Keratinocyte (primary cell): ENCODE measurements at regions not wholly inside any gene's neighbourhood (a gene's known extent, or its start where the extent isn't known, plus 50 kb on each side); places are given as distances from the start of the nearest gene placed in this dataset.

Source experiments
- DNase-seq: peaks from one replicate; pipeline ENCODE4 v3.0.0-alpha.2; 2011; ENCODE audit warnings: low read depth, missing footprints, low spot score
- FAIRE-seq: peaks from 2 replicates; lab custom pipeline; 2011; peaks lifted over from hg19 to GRCh38; lab: Jason Lieb, UNC
- H2AFZ ChIP-seq: 2 replicates; pipeline ENCODE4 v1.6.0; 2012; ENCODE audit warnings: low read length, control low read depth, inconsistent platforms; ENCODE audit not compliant: control insufficient read depth
- H3K27ac ChIP-seq: 2 replicates; pipeline ENCODE4 v1.5.1; 2011; ENCODE audit warnings: low read length; ENCODE audit not compliant: control insufficient read depth, insufficient read depth
- H3K27me3 ChIP-seq: 3 replicates; pipeline ENCODE4 v1.6.0; 2011; ENCODE audit warnings: low read length; ENCODE audit not compliant: control insufficient read depth, insufficient read depth; ENCODE audit errors: extremely low read depth
- H3K36me3 ChIP-seq, 2 experiments: 2 replicates in 1 of 2; 3 replicates in 1 of 2; pipeline ENCODE4 v1.5.1; 2011; ENCODE audit warnings: low read length in 2 of 2, mild to moderate bottlenecking in 1 of 2; ENCODE audit not compliant: control insufficient read depth in 2 of 2, insufficient read depth in 2 of 2; ENCODE audit errors: extremely low read depth in 1 of 2
- H3K4me1 ChIP-seq: 3 replicates; pipeline ENCODE4 v1.5.1; 2011; ENCODE audit warnings: low read length; ENCODE audit not compliant: control insufficient read depth, insufficient read depth; ENCODE audit errors: extremely low read depth
- H3K4me2 ChIP-seq: 3 replicates; pipeline ENCODE4 v1.6.0; 2011; ENCODE audit warnings: low read depth, low read length; ENCODE audit not compliant: control insufficient read depth, insufficient read depth; ENCODE audit errors: extremely low read depth
- H3K4me3 ChIP-seq, 3 experiments: fragments of 200-600 bp in 1 of 3; sonication (generic) in 1 of 3; 2 replicates in 2 of 3; 3 replicates in 1 of 3; pipeline ENCODE4 v1.5.1; 2011 to 2016; ENCODE audit warnings: low read length in 3 of 3, mild to moderate bottlenecking in 3 of 3, control low read depth in 2 of 3, inconsistent platforms in 1 of 3, low read depth in 1 of 3, mixed read lengths in 1 of 3, mixed run types in 1 of 3, moderate library complexity in 1 of 3; ENCODE audit not compliant: control insufficient read depth in 2 of 3, insufficient read depth in 2 of 3; ENCODE audit errors: extremely low read depth in 1 of 3
- H3K79me2 ChIP-seq: 2 replicates; pipeline ENCODE4 v1.6.0; 2012; ENCODE audit warnings: low read length; ENCODE audit not compliant: control insufficient read depth, insufficient read depth
- H3K9ac ChIP-seq: 3 replicates; pipeline ENCODE4 v1.6.0; 2011; ENCODE audit warnings: low read length; ENCODE audit not compliant: control insufficient read depth, insufficient read depth; ENCODE audit errors: extremely low read depth
- H3K9me1 ChIP-seq: 3 replicates; pipeline ENCODE4 v1.6.0; 2011; ENCODE audit warnings: low read length; ENCODE audit not compliant: control insufficient read depth, insufficient read depth; ENCODE audit errors: extremely low read depth
- H3K9me3 ChIP-seq: 2 replicates; pipeline ENCODE4 v1.5.1; 2012; ENCODE audit warnings: low read depth, low read length; ENCODE audit not compliant: control insufficient read depth
- H4K20me1 ChIP-seq: 3 replicates; pipeline ENCODE4 v1.6.0; 2011; ENCODE audit warnings: low read length; ENCODE audit not compliant: control insufficient read depth, insufficient read depth; ENCODE audit errors: extremely low read depth
- CTCF ChIP-seq, 3 experiments: IDR thresholded peaks in 1 of 3; conservative IDR thresholded peaks in 1 of 3; optimal IDR thresholded peaks in 1 of 3; 2 replicates in 2 of 3; 3 replicates in 1 of 3; pipeline versions ENCODE3 to v1.5.1; 2011; ENCODE audit warnings: low read length in 3 of 3, mild to moderate bottlenecking in 3 of 3, moderate library complexity in 2 of 3, control low read depth in 1 of 3, inconsistent platforms in 1 of 3; ENCODE audit not compliant: insufficient read depth in 2 of 3; ENCODE audit errors: extremely low read depth in 1 of 3
- EZH2 ChIP-seq: IDR thresholded peaks from one replicate; pipeline ENCODE4 v1.6.1; 2012; ENCODE audit warnings: inconsistent platforms, mild to moderate bottlenecking, low read length, moderate library complexity
- dilution Hi-C: fragments of 300-500 bp; cut with MboI; formaldehyde crosslinking; loops from one replicate; pipeline ENCODE4 v1.7.0; 2020; ENCODE audit warnings: low sequenced_read_pairs; ENCODE audit not compliant: extremely low pct_ligation_motif_present

GRCh38 chr17:11081342-11081741 lies 159.7 kb upstream of the SHISA6 start:
- DNase-seq = no peak
- H4K20me1 ChIP-seq = no peaks in the 10 kb centered on the region
- H3K27me3 ChIP-seq = no peaks in the 10 kb centered on the region
- no peaks in the 10 kb centered on the region for H3K9me3 ChIP-seq
- no peak overlapping the region for H3K4me2 ChIP-seq
- H3K4me3 ChIP-seq = no peak overlapping the region
- H3K79me2 ChIP-seq = no peaks in the 10 kb centered on the region
- no peak overlapping the region for H2AFZ ChIP-seq
- H3K9ac ChIP-seq = no peak overlapping the region
- no peak for FAIRE-seq
- TF ChIP-seq CTCF (optimal IDR thresholded peaks at IDR 0.05 in 1 of 3, IDR thresholded peaks at IDR 0.05 in 1 of 3, conservative IDR thresholded peaks at IDR 0.05 in 1 of 3; ENCODE audit: extremely low read depth in 1 of 3, insufficient read depth in 2 of 3, low read length in 3 of 3) = no peak
- no peak for TF ChIP-seq EZH2
- H3K4me1 ChIP-seq = no peaks in the 10 kb centered on the region
- dilution Hi-C loops = no loop called here
- no peaks in the 10 kb centered on the region for H3K36me3 ChIP-seq
- H3K27ac ChIP-seq = no peak overlapping the region
- H3K9me1 ChIP-seq = no peaks in the 10 kb centered on the region

GRCh38 chr17:11077673-11078072 lies 163.3 kb upstream of the SHISA6 start:
- Histone ChIP-seq H3K27ac (no peak overlapping the region), H4K20me1 (no peaks in the 10 kb centered on the region), H3K9me3 (no peaks in the 10 kb centered on the region), H3K79me2 (no peaks in the 10 kb centered on the region), H3K9me1 (no peaks in the 10 kb centered on the region), H2AFZ (no peak overlapping the region), H3K27me3 (no peaks in the 10 kb centered on the region), H3K9ac (no peak overlapping the region), H3K4me3 (no peak overlapping the region), H3K4me2 (no peak overlapping the region), H3K36me3 (no peaks in the 10 kb centered on the region), H3K4me1 (no peaks in the 10 kb centered on the region)
- dilution Hi-C loops = no loop called here
- TF ChIP-seq CTCF (optimal IDR thresholded peaks at IDR 0.05 in 1 of 3, IDR thresholded peaks at IDR 0.05 in 1 of 3, conservative IDR thresholded peaks at IDR 0.05 in 1 of 3; ENCODE audit: extremely low read depth in 1 of 3, insufficient read depth in 2 of 3, low read length in 3 of 3) = no peak
- no peak for TF ChIP-seq EZH2
- DNase-seq (no peak), FAIRE-seq (no peak)
